ENCODE measurements at regions not wholly inside any gene's neighbourhood (a gene's known extent, or its start where the extent isn't known, plus 50 kb on each side); places are given as distances from the start of the nearest gene placed in this dataset.
A peak's percentile ranks its signal among the peaks of the same experiment; 100 is the strongest.

GRCh38 chr9:8262625-8263622 is 463.3 kb upstream of the DMAC1 start:
- ATAC-seq: peak; percentile 90
- DNase-seq (ENCODE audit: missing footprints): peak; percentile 58
- intact Hi-C loops (cut with DNase I): no loop called here

- intact Hi-C loops (cut with DNase I): no loop called here
- DNase-seq (ENCODE audit: missing footprints) (no peak), ATAC-seq (no peak)
Measured at GRCh38 chr9:8261737-8262136, 462.2 kb upstream of the DMAC1 start.

- ATAC-seq (no peak), DNase-seq (ENCODE audit: missing footprints) (no peak)
- intact Hi-C loops (cut with DNase I): no loop called here
Measured at GRCh38 chr9:8259028-8259427, 459.4 kb upstream of the DMAC1 start.

GRCh38 chr9:8256880-8257279 is 457.3 kb upstream of the DMAC1 start:
- DNase-seq (ENCODE audit: missing footprints) (no peak), ATAC-seq (no peak)
- intact Hi-C loops (cut with DNase I): no loop called here

GRCh38 chr9:8255850-8256249 is 456.3 kb upstream of the DMAC1 start:
- DNase-seq (ENCODE audit: missing footprints) (no peak), ATAC-seq (no peak)
- intact Hi-C loops (cut with DNase I): no loop called here

GRCh38 chr9:8254541-8254940 is 455.0 kb upstream of the DMAC1 start:
- DNase-seq (ENCODE audit: missing footprints): no peak
- no peak for ATAC-seq
- intact Hi-C loops (cut with DNase I): no loop called here

- DNase-seq (ENCODE audit: missing footprints): no peak
- ATAC-seq: no peak
- intact Hi-C loops (cut with DNase I): no loop called here
Measured at GRCh38 chr9:8252445-8252844, 452.9 kb upstream of the DMAC1 start.

GRCh38 chr9:8251566-8251965 is 452.0 kb upstream of the DMAC1 start:
- intact Hi-C loops (cut with DNase I): no loop called here
- no peak for ATAC-seq
- no peak for DNase-seq (ENCODE audit: missing footprints)

- intact Hi-C loops (cut with DNase I): no loop called here
- ATAC-seq: no peak
- DNase-seq (ENCODE audit: missing footprints): no peak
Measured at GRCh38 chr9:8244505-8245092, 445.0 kb upstream of the DMAC1 start.

- intact Hi-C loops (cut with DNase I): no loop called here
- no peak for ATAC-seq
- DNase-seq (ENCODE audit: missing footprints): no peak
Measured at GRCh38 chr9:8241201-8241600, 441.6 kb upstream of the DMAC1 start.

GRCh38 chr9:8237096-8237495 is 437.5 kb upstream of the DMAC1 start:
- intact Hi-C loops (cut with DNase I): no loop called here
- ATAC-seq: no peak
- no peak for DNase-seq (ENCODE audit: missing footprints)

GRCh38 chr9:8235489-8235888 is 435.9 kb upstream of the DMAC1 start:
- ATAC-seq: no peak
- intact Hi-C loops (cut with DNase I): no loop called here

GRCh38 chr9:8234316-8234715 is 434.7 kb upstream of the DMAC1 start:
- ATAC-seq: no peak
- DNase-seq (ENCODE audit: missing footprints): no peak
- intact Hi-C loops (cut with DNase I): no loop called here

More at GRCh38 chr9:8235489-8235888, 435.9 kb upstream of the DMAC1 start:
- no peak for DNase-seq (ENCODE audit: missing footprints)

- DNase-seq (ENCODE audit: missing footprints) (no peak), ATAC-seq (peak; percentile 37)
- intact Hi-C loops (cut with DNase I): no loop called here
Measured at GRCh38 chr9:8232726-8233125, 433.1 kb upstream of the DMAC1 start.

- ATAC-seq (no peak), DNase-seq (ENCODE audit: missing footprints) (no peak)
- intact Hi-C loops (cut with DNase I): no loop called here
Measured at GRCh38 chr9:8229226-8229625, 429.6 kb upstream of the DMAC1 start.

GRCh38 chr9:8224381-8224801 is 424.8 kb upstream of the DMAC1 start:
- no peak for DNase-seq (ENCODE audit: missing footprints)
- ATAC-seq: no peak

GRCh38 chr9:8223861-8224260 is 424.3 kb upstream of the DMAC1 start:
- ATAC-seq (no peak), DNase-seq (ENCODE audit: missing footprints) (no peak)
- intact Hi-C loops (cut with DNase I): no loop called here

More at GRCh38 chr9:8224381-8224801, 424.8 kb upstream of the DMAC1 start:
- intact Hi-C loops (cut with DNase I): no loop called here

GRCh38 chr9:8221462-8221861 is 421.9 kb upstream of the DMAC1 start:
- DNase-seq (ENCODE audit: missing footprints) (no peak), ATAC-seq (no peak)
- intact Hi-C loops (cut with DNase I): no loop called here

- intact Hi-C loops (cut with DNase I): no loop called here
- DNase-seq (ENCODE audit: missing footprints) (no peak), ATAC-seq (no peak)
Measured at GRCh38 chr9:8208465-8208864, 408.9 kb upstream of the DMAC1 start.

- intact Hi-C loops (cut with DNase I): no loop called here
- DNase-seq (ENCODE audit: missing footprints): no peak
- ATAC-seq: no peak
Measured at GRCh38 chr9:8207596-8207995, 408.0 kb upstream of the DMAC1 start.

Data from Right ventricle myocardium inferior (tissue), 1 donor.